SK-N-SH treated with all-trans-retinoic acid at 6 μM for 48 hours (cell line): ENCODE measurements at regions not wholly inside any gene's neighbourhood (a gene's known extent, or its start where the extent isn't known, plus 50 kb on each side); places are given as distances from the start of the nearest gene placed in this dataset.

Experiments used
- ATAC-seq: fragments of 200-7000 bp; cut with Tn5 transposase; 3 replicates; pipeline ENCODE4 v1.9.1; 2020; ENCODE audit warnings: mild to moderate bottlenecking, moderate library complexity
- BACH2 ChIP-seq: fragments of 250-450 bp; sonication (Bioruptor Pico); IDR thresholded peaks from 2 replicates; pipeline ENCODE4 v1.9.0; 2021; ENCODE audit warnings: mild to moderate bottlenecking, borderline replicate concordance
- CSDC2 ChIP-seq: fragments of 250-450 bp; sonication (Bioruptor Pico); IDR thresholded peaks from 2 replicates; pipeline ENCODE4 v1.5.0; 2020; ENCODE audit warnings: mild to moderate bottlenecking, moderate library complexity
- ESRRG ChIP-seq: fragments of 250-450 bp; sonication (Bioruptor Pico); IDR thresholded peaks from 2 replicates; pipeline ENCODE4 v1.6.1; 2021; ENCODE audit warnings: mild to moderate bottlenecking
- GLIS3 ChIP-seq: fragments of 250-450 bp; sonication (Bioruptor Pico); IDR thresholded peaks from 2 replicates; pipeline ENCODE4 v1.5.0; 2020; ENCODE audit warnings: mild to moderate bottlenecking, moderate library complexity
- ISL1 ChIP-seq: fragments of 250-450 bp; sonication (Bioruptor Pico); IDR thresholded peaks from 2 replicates; pipeline ENCODE4 v2.1.2; 2022; ENCODE audit warnings: mild to moderate bottlenecking, moderate library complexity
- OSR1 ChIP-seq: fragments of 250-450 bp; sonication (Bioruptor Pico); IDR thresholded peaks from 2 replicates; pipeline ENCODE4 v1.8.0; 2022; ENCODE audit warnings: moderate library complexity, mild to moderate bottlenecking, inconsistent platforms
- PATZ1 ChIP-seq: fragments of 250-450 bp; sonication (Bioruptor Pico); IDR thresholded peaks from 2 replicates; pipeline ENCODE4 v1.8.0; 2020; ENCODE audit warnings: mild to moderate bottlenecking, moderate library complexity, borderline replicate concordance
- POU6F1 ChIP-seq: fragments of 250-450 bp; sonication (Bioruptor Pico); IDR thresholded peaks from 2 replicates; pipeline ENCODE4 v1.8.0; 2021; ENCODE audit warnings: low read depth, mild to moderate bottlenecking, moderate library complexity, borderline replicate concordance
- PPARA ChIP-seq: fragments of 250-450 bp; sonication (Bioruptor Pico); IDR thresholded peaks from 2 replicates; pipeline ENCODE4 v1.5.0; 2020; ENCODE audit warnings: mild to moderate bottlenecking, borderline replicate concordance
- RARB ChIP-seq: fragments of 250-450 bp; sonication (Bioruptor Pico); IDR thresholded peaks from 2 replicates; pipeline ENCODE4 v1.8.0; 2021; ENCODE audit warnings: mild to moderate bottlenecking, moderate library complexity
- SNAI2 ChIP-seq: fragments of 250-450 bp; sonication (Bioruptor Pico); IDR thresholded peaks from 2 replicates; pipeline ENCODE4 v1.5.0; 2020; ENCODE audit warnings: mild to moderate bottlenecking, moderate library complexity
- TCF4 ChIP-seq: fragments of 250-450 bp; sonication (Bioruptor Pico); IDR thresholded peaks from 2 replicates; pipeline ENCODE4 v1.8.0; 2021; ENCODE audit warnings: mild to moderate bottlenecking, moderate library complexity, borderline replicate concordance
- TOX ChIP-seq: fragments of 250-450 bp; sonication (Bioruptor Pico); IDR thresholded peaks from 2 replicates; pipeline ENCODE4 v1.8.0; 2021; ENCODE audit warnings: mild to moderate bottlenecking, moderate library complexity, borderline replicate concordance
- TSHZ2 ChIP-seq: fragments of 250-450 bp; sonication (Bioruptor Pico); IDR thresholded peaks from 2 replicates; pipeline ENCODE4 v1.5.0; 2020; ENCODE audit warnings: mild to moderate bottlenecking, moderate library complexity
- ZC3H10 ChIP-seq: fragments of 250-450 bp; sonication (Bioruptor Pico); IDR thresholded peaks from 2 replicates; pipeline ENCODE4 v1.5.1; 2021; ENCODE audit warnings: mild to moderate bottlenecking, moderate library complexity
- ZFP3 ChIP-seq: fragments of 250-450 bp; sonication (Bioruptor Pico); IDR thresholded peaks from 2 replicates; pipeline ENCODE4 v1.5.0; 2020; ENCODE audit warnings: mild to moderate bottlenecking, moderate library complexity
- ZFP30 ChIP-seq: fragments of 450-650 bp; formaldehyde crosslinking; IDR thresholded peaks from 2 replicates; pipeline ENCODE4 v1.5.0; 2022; ENCODE audit warnings: mild to moderate bottlenecking, moderate library complexity
- ZNF565 ChIP-seq: fragments of 450-650 bp; formaldehyde crosslinking; conservative IDR thresholded peaks from 2 replicates; pipeline ENCODE4 v1.5.0; 2020; ENCODE audit warnings: low read depth, mild to moderate bottlenecking, moderate library complexity
- ZNF70 ChIP-seq: fragments of 450-650 bp; formaldehyde crosslinking; IDR thresholded peaks from 2 replicates; pipeline ENCODE4 v1.5.0; 2020; ENCODE audit warnings: mild to moderate bottlenecking, moderate library complexity
- ZNF8 ChIP-seq: fragments of 450-650 bp; formaldehyde crosslinking; IDR thresholded peaks from 2 replicates; pipeline ENCODE4 v1.5.0; 2020; ENCODE audit warnings: mild to moderate bottlenecking, moderate library complexity
- TF ChIP-seq, protein P1 (sequence below): fragments of 250-450 bp; sonication (Bioruptor Pico); IDR thresholded peaks from 2 replicates; pipeline ENCODE4 v1.5.1; 2021; ENCODE audit warnings: mild to moderate bottlenecking, moderate library complexity
- TF ChIP-seq, protein P2 (sequence below): fragments of 250-450 bp; sonication (Bioruptor Pico); IDR thresholded peaks from 2 replicates; pipeline ENCODE4 v1.5.1; 2020; ENCODE audit warnings: low read depth, mild to moderate bottlenecking, moderate library complexity

DNA sequence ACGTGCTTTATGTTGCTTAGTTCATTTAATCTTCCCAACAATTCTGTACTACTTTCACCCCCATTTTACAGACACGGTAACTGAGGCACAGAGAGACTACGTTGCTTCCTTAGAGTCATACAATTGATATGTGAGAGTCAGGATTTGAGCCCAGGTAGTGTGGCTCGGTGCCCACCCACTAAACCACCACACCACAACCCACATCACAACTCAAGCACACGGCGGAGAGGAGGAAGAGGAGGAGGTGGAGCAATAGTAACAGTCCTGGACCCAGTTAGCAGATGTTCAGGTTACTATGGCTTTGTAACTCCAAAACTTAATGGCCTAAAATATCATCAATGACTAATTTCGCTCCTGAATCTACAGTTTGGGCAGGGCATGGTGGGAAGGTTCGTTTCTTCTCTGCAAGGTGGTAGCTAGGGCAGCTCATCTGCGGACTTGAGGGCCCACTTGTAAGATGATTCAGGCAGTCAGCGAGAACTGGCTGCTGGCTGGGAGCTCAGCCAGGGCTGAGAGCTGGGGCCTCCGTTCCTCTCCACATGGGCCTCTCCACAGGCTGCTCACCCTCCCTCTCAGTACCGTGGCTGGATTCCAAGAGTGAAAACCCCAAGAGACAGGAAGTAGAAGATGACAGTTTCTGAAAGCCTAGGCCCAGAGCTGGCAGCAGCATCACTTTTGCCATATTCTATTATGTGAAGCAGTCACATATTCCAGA is 167.1 kb downstream of the ZFP36L2 start:
- TF ChIP-seq ZFP3 (CRISPR knock-in tag): peak; percentile 75; the same call in 1 of the 2 replicates
- TF ChIP-seq POU6F1 (CRISPR knock-in tag): no peak
- TF ChIP-seq, protein P1, sequence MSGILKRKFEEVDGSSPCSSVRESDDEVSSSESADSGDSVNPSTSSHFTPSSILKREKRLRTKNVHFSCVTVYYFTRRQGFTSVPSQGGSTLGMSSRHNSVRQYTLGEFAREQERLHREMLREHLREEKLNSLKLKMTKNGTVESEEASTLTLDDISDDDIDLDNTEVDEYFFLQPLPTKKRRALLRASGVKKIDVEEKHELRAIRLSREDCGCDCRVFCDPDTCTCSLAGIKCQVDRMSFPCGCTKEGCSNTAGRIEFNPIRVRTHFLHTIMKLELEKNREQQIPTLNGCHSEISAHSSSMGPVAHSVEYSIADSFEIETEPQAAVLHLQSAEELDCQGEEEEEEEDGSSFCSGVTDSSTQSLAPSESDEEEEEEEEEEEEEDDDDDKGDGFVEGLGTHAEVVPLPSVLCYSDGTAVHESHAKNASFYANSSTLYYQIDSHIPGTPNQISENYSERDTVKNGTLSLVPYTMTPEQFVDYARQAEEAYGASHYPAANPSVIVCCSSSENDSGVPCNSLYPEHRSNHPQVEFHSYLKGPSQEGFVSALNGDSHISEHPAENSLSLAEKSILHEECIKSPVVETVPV (CRISPR knock-in tag): no peak
- TF ChIP-seq ZNF565 (CRISPR knock-in tag): no peak
- no peak for TF ChIP-seq RARB (CRISPR knock-in tag)
- no peak for TF ChIP-seq ZNF70 (CRISPR knock-in tag)
- no peak for TF ChIP-seq OSR1 (CRISPR knock-in tag)
- no peak for TF ChIP-seq PATZ1 (CRISPR knock-in tag)
- TF ChIP-seq ISL1 (CRISPR knock-in tag): no peak
- TF ChIP-seq, protein P2, sequence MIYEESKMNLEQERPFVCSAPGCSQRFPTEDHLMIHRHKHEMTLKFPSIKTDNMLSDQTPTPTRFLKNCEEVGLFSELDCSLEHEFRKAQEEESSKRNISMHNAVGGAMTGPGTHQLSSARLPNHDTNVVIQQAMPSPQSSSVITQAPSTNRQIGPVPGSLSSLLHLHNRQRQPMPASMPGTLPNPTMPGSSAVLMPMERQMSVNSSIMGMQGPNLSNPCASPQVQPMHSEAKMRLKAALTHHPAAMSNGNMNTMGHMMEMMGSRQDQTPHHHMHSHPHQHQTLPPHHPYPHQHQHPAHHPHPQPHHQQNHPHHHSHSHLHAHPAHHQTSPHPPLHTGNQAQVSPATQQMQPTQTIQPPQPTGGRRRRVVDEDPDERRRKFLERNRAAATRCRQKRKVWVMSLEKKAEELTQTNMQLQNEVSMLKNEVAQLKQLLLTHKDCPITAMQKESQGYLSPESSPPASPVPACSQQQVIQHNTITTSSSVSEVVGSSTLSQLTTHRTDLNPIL (CRISPR knock-in tag): no peak
- TF ChIP-seq TOX: no peak
- no peak for TF ChIP-seq PPARA
- TF ChIP-seq CSDC2 (CRISPR knock-in tag): peak; percentile 54; the same call in 1 of the 2 replicates
- TF ChIP-seq ZC3H10: no peak
- TF ChIP-seq BACH2 (CRISPR knock-in tag): no peak
- no peak for TF ChIP-seq TCF4 (CRISPR knock-in tag)
- peak; percentile 51; the same call in 1 of the 2 replicates for TF ChIP-seq SNAI2 (CRISPR knock-in tag)
- TF ChIP-seq ESRRG (CRISPR knock-in tag): no peak
- ATAC-seq: peak; percentile 90

DNA sequence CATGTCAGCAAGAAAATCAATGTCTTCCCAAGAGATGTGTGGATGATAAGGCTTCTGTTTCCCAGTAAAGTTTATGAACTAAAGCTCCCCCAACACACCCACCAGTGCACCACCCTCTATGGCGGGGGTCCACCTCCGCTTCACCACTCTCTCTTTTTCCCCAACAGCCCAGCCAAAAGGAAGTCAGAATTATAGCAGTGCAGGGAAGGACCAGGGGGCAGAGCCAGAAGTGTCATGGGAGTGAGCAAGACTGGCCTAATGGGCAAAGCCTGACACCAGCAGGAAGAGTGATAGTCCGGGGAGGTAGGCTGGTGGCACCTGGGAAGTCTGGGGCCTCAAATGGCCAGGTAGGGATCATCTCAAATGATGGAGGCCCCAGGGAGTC is 167.7 kb downstream of the ZFP36L2 start:
- TF ChIP-seq ZFP3 (CRISPR knock-in tag) (no peak), ZC3H10 (no peak), CSDC2 (CRISPR knock-in tag) (no peak), SNAI2 (CRISPR knock-in tag) (no peak), GLIS3 (CRISPR knock-in tag) (no peak), ZNF8 (CRISPR knock-in tag) (no peak), POU6F1 (CRISPR knock-in tag) (no peak), ESRRG (CRISPR knock-in tag) (no peak), ZNF565 (CRISPR knock-in tag) (no peak), OSR1 (CRISPR knock-in tag) (no peak), TSHZ2 (CRISPR knock-in tag) (no peak), ZFP30 (CRISPR knock-in tag) (no peak)
- TF ChIP-seq, protein P1 (CRISPR knock-in tag): no peak
- no peak for ATAC-seq
